SK-N-MC (cell line): ENCODE measurements at regions not wholly inside any gene's neighbourhood (a gene's known extent, or its start where the extent isn't known, plus 50 kb on each side); places are given as distances from the start of the nearest gene placed in this dataset.

ENCODE experiments used
- DNase-seq: peaks from one replicate; pipeline ENCODE4 v3.0.0-alpha.2; 2011; ENCODE audit warnings: low read depth, low spot score
- H3K27ac ChIP-seq: fragments of 200-600 bp; sonication (generic); 2 replicates; pipeline ENCODE4 v1.5.1; 2016; ENCODE audit warnings: mixed run types
- H3K36me3 ChIP-seq: fragments of 200-600 bp; sonication (generic); 2 replicates; pipeline ENCODE4 v1.6.1; 2017; ENCODE audit warnings: antibody characterized with exemption, low read length, mixed read lengths; ENCODE audit not compliant: insufficient read depth
- H3K4me3 ChIP-seq: fragments of 200-600 bp; sonication (generic); 2 replicates; pipeline ENCODE4 v1.5.1; 2016
- H3K9ac ChIP-seq: fragments of 200-600 bp; sonication (generic); 2 replicates; pipeline ENCODE4 v1.8.0; 2017; ENCODE audit warnings: mixed run types, mixed read lengths; ENCODE audit not compliant: insufficient read length
- H3K9me3 ChIP-seq: fragments of 200-600 bp; sonication (generic); 2 replicates; pipeline ENCODE4 v1.6.1; 2017; ENCODE audit warnings: low read depth, mild to moderate bottlenecking, antibody characterized with exemption, low read length, moderate library complexity, mixed read lengths
- EZH2 ChIP-seq: fragments of 200-600 bp; sonication (generic); IDR thresholded peaks from one replicate; pipeline ENCODE4 v1.6.1; 2017; ENCODE audit warnings: antibody characterized with exemption
- FOXP2 ChIP-seq: optimal IDR thresholded peaks from 2 replicates; pipeline ENCODE3; 2011; ENCODE audit warnings: mild to moderate bottlenecking, moderate library complexity; ENCODE audit not compliant: insufficient read depth; ENCODE audit errors: extremely low read length, control extremely low read depth
- POLR2AphosphoS5 ChIP-seq: IDR thresholded peaks from 2 replicates; pipeline ENCODE4 v1.6.1; 2012; ENCODE audit warnings: mild to moderate bottlenecking, low read depth, low read length, borderline replicate concordance

GRCh38 chr19:32223595-32224370, 121.6 kb upstream of the ZNF507 start:
- Histone ChIP-seq H3K27ac (no peak overlapping the region), H3K9ac (no peak overlapping the region), H3K36me3 (no peaks in the 10 kb centered on the region), H3K9me3 (no peaks in the 10 kb centered on the region), H3K4me3 (no peak overlapping the region)
- DNase-seq, result no peak
- TF ChIP-seq EZH2, result no peak
- no peak for TF ChIP-seq POLR2AphosphoS5
- no peak for TF ChIP-seq FOXP2

GRCh38 chr19:32224371-32225244, 120.8 kb upstream of the ZNF507 start:
- no peak for DNase-seq
- H3K9me3 ChIP-seq, result no peaks in the 10 kb centered on the region
- no peak overlapping the region for H3K27ac ChIP-seq
- H3K9ac ChIP-seq, result no peak overlapping the region
- H3K4me3 ChIP-seq, result no peak overlapping the region
- TF ChIP-seq FOXP2, result no peak
- no peak for TF ChIP-seq POLR2AphosphoS5
- no peak for TF ChIP-seq EZH2
- no peaks in the 10 kb centered on the region for H3K36me3 ChIP-seq

DNA sequence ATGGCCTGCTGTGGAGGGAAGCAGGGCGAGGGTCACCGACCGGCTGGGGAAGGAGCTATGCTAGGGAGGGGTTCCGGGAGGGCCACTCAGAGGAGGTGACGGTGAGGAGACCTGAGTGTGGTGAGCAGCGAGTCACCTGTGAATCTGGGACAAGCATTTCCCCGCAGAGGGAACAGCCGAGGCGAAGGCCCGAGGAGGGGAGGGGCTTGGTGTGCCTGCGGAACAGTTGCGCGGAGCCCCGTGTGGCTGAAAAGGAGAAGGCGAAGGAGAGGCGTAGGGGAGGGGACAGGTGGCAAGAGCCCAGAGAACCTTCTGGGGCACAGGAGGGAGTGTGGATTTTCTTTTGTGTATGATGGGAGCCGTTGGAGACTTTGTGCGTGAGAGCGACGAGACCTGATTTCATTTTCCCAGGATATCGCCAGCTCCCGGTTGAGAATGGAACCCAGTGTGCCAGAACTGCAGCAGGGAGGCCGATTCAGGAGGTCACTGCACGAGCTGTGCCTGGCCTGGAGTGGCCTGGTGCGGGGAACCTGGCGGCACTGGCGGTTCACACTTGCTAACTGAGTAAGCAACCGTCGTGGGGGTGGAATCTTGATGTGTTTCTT, 117.7 kb upstream of the ZNF507 start:
- H3K9ac ChIP-seq, result no peak overlapping the region
- H3K4me3 ChIP-seq, result no peak overlapping the region
- DNase-seq, result no peak
- H3K36me3 ChIP-seq, result no peaks in the 10 kb centered on the region
- H3K9me3 ChIP-seq, result no peaks in the 10 kb centered on the region
- no peak overlapping the region for H3K27ac ChIP-seq
- TF ChIP-seq FOXP2 (no peak), POLR2AphosphoS5 (no peak), EZH2 (no peak)

GRCh38 chr19:32230441-32230840, 115.0 kb upstream of the ZNF507 start:
- TF ChIP-seq POLR2AphosphoS5 (no peak), FOXP2 (no peak), EZH2 (no peak)
- no peaks in the 10 kb centered on the region for H3K36me3 ChIP-seq
- no peak overlapping the region for H3K4me3 ChIP-seq

GRCh38 chr19:32231020-32231419, 114.4 kb upstream of the ZNF507 start:
- no peak overlapping the region for H3K27ac ChIP-seq
- H3K9ac ChIP-seq, result no peak overlapping the region
- no peaks in the 10 kb centered on the region for H3K36me3 ChIP-seq
- DNase-seq, result no peak
- no peaks in the 10 kb centered on the region for H3K9me3 ChIP-seq
- no peak overlapping the region for H3K4me3 ChIP-seq
- TF ChIP-seq POLR2AphosphoS5, result no peak
- TF ChIP-seq FOXP2, result no peak
- TF ChIP-seq EZH2, result no peak

More at GRCh38 chr19:32230441-32230840, 115.0 kb upstream of the ZNF507 start:
- Histone ChIP-seq H3K27ac (no peak overlapping the region), H3K9me3 (no peaks in the 10 kb centered on the region), H3K9ac (no peak overlapping the region)
- DNase-seq, result no peak

- no peak overlapping the region for H3K4me3 ChIP-seq
- H3K9ac ChIP-seq, result no peak overlapping the region
- DNase-seq, result no peak
- no peaks in the 10 kb centered on the region for H3K9me3 ChIP-seq
- H3K36me3 ChIP-seq, result no peaks in the 10 kb centered on the region
- no peak for TF ChIP-seq EZH2
- no peak for TF ChIP-seq POLR2AphosphoS5
- no peak for TF ChIP-seq FOXP2
- H3K27ac ChIP-seq, result no peak overlapping the region
Observed at GRCh38 chr19:32231691-32232090, 113.7 kb upstream of the ZNF507 start.

- Histone ChIP-seq H3K27ac (no peak overlapping the region), H3K4me3 (no peak overlapping the region), H3K9me3 (no peaks in the 10 kb centered on the region), H3K9ac (no peak overlapping the region), H3K36me3 (no peaks in the 10 kb centered on the region)
- no peak for TF ChIP-seq FOXP2
- DNase-seq, result no peak
Observed at GRCh38 chr19:32232449-32232848, 113.0 kb upstream of the ZNF507 start.

GRCh38 chr19:32233091-32233490, 112.3 kb upstream of the ZNF507 start:
- Histone ChIP-seq H3K4me3 (no peak overlapping the region), H3K27ac (no peak overlapping the region), H3K9me3 (no peaks in the 10 kb centered on the region), H3K9ac (no peak overlapping the region), H3K36me3 (no peaks in the 10 kb centered on the region)
- no peak for DNase-seq
- no peak for TF ChIP-seq POLR2AphosphoS5
- no peak for TF ChIP-seq FOXP2
- TF ChIP-seq EZH2, result no peak
